Activated T-helper 2 cell treated with anti-CD3 and anti-CD28 coated beads, Interferon-gamma antibody, Interleukin-2, Interleukin-4, amounts not matched to agents 10 μg/mL and 5 μg/mL and 100 μg/mL, durations not matched to agents 14 hours and 24 hours and 36 hours (primary cell): ENCODE measurements at regions not wholly inside any gene's neighbourhood (a gene's known extent, or its start where the extent isn't known, plus 50 kb on each side); places are given as distances from the start of the nearest gene placed in this dataset.

Experiments used
- DNase-seq: peaks from one replicate; pipeline ENCODE4 v3.0.0; 2021; ENCODE audit warnings: low spot score
- H3K27ac Mint-ChIP-seq: one replicate; pipeline ENCODE4 v1.8.0; 2021; ENCODE audit warnings: mixed read lengths
- H3K27me3 Mint-ChIP-seq: one replicate; pipeline ENCODE4 v1.8.0; 2021; ENCODE audit warnings: low read depth, mixed read lengths
- H3K36me3 Mint-ChIP-seq: one replicate; pipeline ENCODE4 v1.8.0; 2021; ENCODE audit warnings: low read depth, mixed read lengths
- H3K4me1 Mint-ChIP-seq: one replicate; pipeline ENCODE4 v1.8.0; 2021; ENCODE audit warnings: low read depth, mixed read lengths
- H3K4me3 Mint-ChIP-seq: one replicate; pipeline ENCODE4 v1.8.0; 2021; ENCODE audit warnings: low read depth, mild to moderate bottlenecking, moderate library complexity, mixed read lengths
- H3K9me3 Mint-ChIP-seq: one replicate; pipeline ENCODE4 v1.8.0; 2021; ENCODE audit warnings: mixed read lengths
- intact Hi-C: fragments of 100-400 bp; cut with micrococcal nuclease; formaldehyde crosslinking; loops from one replicate; pipeline ENCODE4 v1.15.1; 2023

- H3K9me3 Mint-ChIP-seq = no peaks in the 10 kb centered on the region
- H3K4me1 Mint-ChIP-seq = peaks cover 2% of the 10 kb centered on the region
- intact Hi-C loops = no loop called here
- no peak overlapping the region for H3K4me3 Mint-ChIP-seq
- H3K27ac Mint-ChIP-seq = no peak overlapping the region
- H3K36me3 Mint-ChIP-seq = no peaks in the 10 kb centered on the region
- H3K27me3 Mint-ChIP-seq = peaks cover 33% of the 10 kb centered on the region
- DNase-seq = no peak
These were observed 59.1 kb upstream of the CCL2 start for GRCh38 chr17:34195987-34196386.

- Mint-ChIP-seq H3K4me1 (peaks cover 21% of the 10 kb centered on the region), H3K4me3 (no peak overlapping the region), H3K27ac (no peak overlapping the region), H3K36me3 (no peaks in the 10 kb centered on the region), H3K9me3 (peaks cover 9% of the 10 kb centered on the region), H3K27me3 (peaks cover 38% of the 10 kb centered on the region)
- no peak for DNase-seq
- intact Hi-C loops = no loop called here
These were observed 56.6 kb upstream of the CCL2 start for GRCh38 chr17:34198519-34198918.

- Mint-ChIP-seq H3K36me3 (no peaks in the 10 kb centered on the region), H3K9me3 (peaks cover 9% of the 10 kb centered on the region), H3K27ac (no peak overlapping the region), H3K4me1 (peaks cover 21% of the 10 kb centered on the region), H3K27me3 (peaks cover 38% of the 10 kb centered on the region), H3K4me3 (no peak overlapping the region)
- intact Hi-C loops = no loop called here
- DNase-seq = no peak
These were observed 55.6 kb upstream of the CCL2 start for GRCh38 chr17:34199454-34199853.

- no peak overlapping the region for H3K4me3 Mint-ChIP-seq
- peaks cover 40% of the 10 kb centered on the region for H3K27me3 Mint-ChIP-seq
- intact Hi-C loops = loop anchor here (1.0 to 10.0 kb wide), 6 partner anchors 52 to 782 kb away; partner anchors contain the start of gene LIG3
- no peaks in the 10 kb centered on the region for H3K36me3 Mint-ChIP-seq
- H3K27ac Mint-ChIP-seq = no peak overlapping the region
- H3K9me3 Mint-ChIP-seq = peaks cover 9% of the 10 kb centered on the region
- peak; percentile 61 for DNase-seq
- H3K4me1 Mint-ChIP-seq = peaks cover 21% of the 10 kb centered on the region
These were observed 55.1 kb upstream of the CCL2 start for GRCh38 chr17:34199932-34200534.

- no peak overlapping the region for H3K4me3 Mint-ChIP-seq
- intact Hi-C loops = loop anchor here (1.0 to 10.0 kb wide), 6 partner anchors 51 to 781 kb away; partner anchors contain the start of gene LIG3
- H3K27ac Mint-ChIP-seq = peak overlapping the region; percentile 50
These were observed 53.9 kb upstream of the CCL2 start for GRCh38 chr17:34201225-34201624.

GRCh38 chr17:34201767-34202166, 53.3 kb upstream of the CCL2 start:
- Mint-ChIP-seq H3K27me3 (peaks cover 40% of the 10 kb centered on the region), H3K4me1 (peaks cover 21% of the 10 kb centered on the region), H3K36me3 (no peaks in the 10 kb centered on the region), H3K4me3 (no peak overlapping the region), H3K27ac (peak overlapping the region; percentile 50), H3K9me3 (peaks cover 9% of the 10 kb centered on the region)
- DNase-seq = no peak
- intact Hi-C loops = loop anchor here (1.0 to 10.0 kb wide), 6 partner anchors 51 to 781 kb away; partner anchors contain the start of gene LIG3

More at GRCh38 chr17:34201225-34201624, 53.9 kb upstream of the CCL2 start:
- Mint-ChIP-seq H3K9me3 (peaks cover 9% of the 10 kb centered on the region), H3K4me1 (peaks cover 21% of the 10 kb centered on the region), H3K27me3 (peaks cover 45% of the 10 kb centered on the region), H3K36me3 (no peaks in the 10 kb centered on the region)
- no peak for DNase-seq

- DNase-seq = no peak
- Mint-ChIP-seq H3K36me3 (no peaks in the 10 kb centered on the region), H3K4me1 (peaks cover 21% of the 10 kb centered on the region), H3K27ac (no peak overlapping the region), H3K4me3 (no peak overlapping the region), H3K9me3 (peaks cover 13% of the 10 kb centered on the region), H3K27me3 (peaks cover 40% of the 10 kb centered on the region)
- intact Hi-C loops = loop anchor here (5.0 to 10.0 kb wide), 4 partner anchors 49 to 779 kb away; partner anchors contain the start of gene LIG3
These were observed 52.0 kb upstream of the CCL2 start for GRCh38 chr17:34203018-34203638.

GRCh38 chr17:34204402-34204801, 50.7 kb upstream of the CCL2 start:
- intact Hi-C loops = loop anchor here (5.0 to 10.0 kb wide), 4 partner anchors 48 to 778 kb away; partner anchors contain the start of gene LIG3
- peaks cover 33% of the 10 kb centered on the region for H3K27me3 Mint-ChIP-seq

More at GRCh38 chr17:34204402-34204801, 50.7 kb upstream of the CCL2 start:
- H3K27ac Mint-ChIP-seq = no peak overlapping the region
- H3K4me1 Mint-ChIP-seq = peaks cover 21% of the 10 kb centered on the region
- no peak for DNase-seq
- H3K4me3 Mint-ChIP-seq = no peak overlapping the region
- peaks cover 13% of the 10 kb centered on the region for H3K9me3 Mint-ChIP-seq
- H3K36me3 Mint-ChIP-seq = no peaks in the 10 kb centered on the region
